ENCODE measurements at regions not wholly inside any gene's neighbourhood (a gene's known extent, or its start where the extent isn't known, plus 50 kb on each side); places are given as distances from the start of the nearest gene placed in this dataset.

GRCh38 chr11:45463541-45463940 is 177.4 kb upstream of the SYT13 start:
- DNase-seq (ENCODE audit: low read depth in 1 of 2, low spot score in 1 of 2) (no peak), FAIRE-seq (no peak), ATAC-seq (no peak)
- no peak overlapping the region for H3K27ac ChIP-seq
- H3K4me1 ChIP-seq: no peaks in the 10 kb centered on the region
- WGBS (ENCODE audit: missing lambda C conversion rate): 7% methylated on average over 4 of the region's 4 CpGs
- H3K4me2 ChIP-seq: no peak overlapping the region
- no peak for TF ChIP-seq NR3C1 (IDR thresholded peaks at IDR 0.05)
- TF ChIP-seq KDM1A (IDR thresholded peaks at IDR 0.05; ENCODE audit: low read depth): no peak
- TF ChIP-seq CBX2 (IDR thresholded peaks at IDR 0.05; ENCODE audit: borderline replicate concordance, low read depth): no peak
- TF ChIP-seq GATA3 (IDR thresholded peaks at IDR 0.05; ENCODE audit: borderline replicate concordance): no peak
- no peak for TF ChIP-seq NPAS2 (CRISPR knock-in tag; IDR thresholded peaks at IDR 0.05; ENCODE audit: borderline replicate concordance)
- TF ChIP-seq POLR2AphosphoS2 (conservative IDR thresholded peaks at IDR 0.05; ENCODE audit: low read length): no peak
- no peak for TF ChIP-seq ZC3H11A (IDR thresholded peaks at IDR 0.05)
- no peaks in the 10 kb centered on the region for H3K9me3 ChIP-seq
- ChIA-PET POLR2A (no interaction called here), CTCF (interaction anchor here (0.6 to 1.9 kb wide), 3 partner anchors 15 to 308 kb away, joined by 3 to 4 read pairs (median 4); no protein-coding TSS in a partner anchor)
- H3K4me3 ChIP-seq: no peak overlapping the region

GRCh38 chr11:45461514-45461913 is 175.4 kb upstream of the SYT13 start:
- ATAC-seq: no peak
- no peak for FAIRE-seq
- Histone ChIP-seq H3K4me1 (no peaks in the 10 kb centered on the region), H3K4me2 (no peak overlapping the region), H3K9me3 (no peaks in the 10 kb centered on the region), H3K27ac (no peak overlapping the region), H3K4me3 (no peak overlapping the region)
- CTCF ChIA-PET: interaction anchor here (1.4 kb wide), 1 partner anchor 9 kb away, joined by 5 read pairs; no protein-coding TSS in a partner anchor
- POLR2A ChIA-PET: no interaction called here
- WGBS (ENCODE audit: missing lambda C conversion rate): 6% methylated on average over 2 of the region's 2 CpGs
- DNase-seq (ENCODE audit: low read depth in 1 of 2, low spot score in 1 of 2): no peak
- TF ChIP-seq SREBF2 (IDR thresholded peaks at IDR 0.05): no peak
- no peak for TF ChIP-seq NFE2L2 (conservative IDR thresholded peaks at IDR 0.05; ENCODE audit: low read length)
- TF ChIP-seq HOXB13 (CRISPR knock-in tag; IDR thresholded peaks at IDR 0.05; ENCODE audit: low read depth): no peak
- TF ChIP-seq RARB (CRISPR knock-in tag; IDR thresholded peaks at IDR 0.05): no peak
- TF ChIP-seq FOXS1 (CRISPR knock-in tag; IDR thresholded peaks at IDR 0.05): no peak
- TF ChIP-seq EP300 (IDR thresholded peaks at IDR 0.05): no peak
- no peak for TF ChIP-seq KDM5A (IDR thresholded peaks at IDR 0.05)
- TF ChIP-seq FOSB (CRISPR knock-in tag; IDR thresholded peaks at IDR 0.05): no peak
- no peak for TF ChIP-seq TFCP2L1 (CRISPR knock-in tag; IDR thresholded peaks at IDR 0.05)
- TF ChIP-seq CEBPB (IDR thresholded peaks at IDR 0.05): no peak
- TF ChIP-seq NPAS2 (CRISPR knock-in tag; IDR thresholded peaks at IDR 0.05; ENCODE audit: borderline replicate concordance): no peak
- no peak for TF ChIP-seq ZSCAN20 (CRISPR knock-in tag; IDR thresholded peaks at IDR 0.05)
- no peak for TF ChIP-seq HOXB5 (CRISPR knock-in tag; IDR thresholded peaks at IDR 0.05)
- TF ChIP-seq ZFP36 (IDR thresholded peaks at IDR 0.05; ENCODE audit: borderline replicate concordance, partially characterized antibody): no peak
- no peak for TF ChIP-seq PBX3 (IDR thresholded peaks at IDR 0.05)
- no peak for TF ChIP-seq GATA3 (IDR thresholded peaks at IDR 0.05; ENCODE audit: borderline replicate concordance)
- TF ChIP-seq HMGXB4 (CRISPR knock-in tag; IDR thresholded peaks at IDR 0.05; ENCODE audit: borderline replicate concordance): no peak
- TF ChIP-seq ATOH8 (CRISPR knock-in tag; IDR thresholded peaks at IDR 0.05; ENCODE audit: low read depth): no peak
- no peak for TF ChIP-seq ZC3H11A (IDR thresholded peaks at IDR 0.05)

- POLR2A ChIA-PET: no interaction called here
- no peak for FAIRE-seq
Observed at GRCh38 chr11:45459491-45459890, 173.3 kb upstream of the SYT13 start.

More at GRCh38 chr11:45459491-45459890, 173.3 kb upstream of the SYT13 start:
- WGBS (ENCODE audit: missing lambda C conversion rate): 36% methylated on average over 5 of the region's 5 CpGs
- no peak overlapping the region for H3K4me2 ChIP-seq
- no peak overlapping the region for H3K4me3 ChIP-seq
- H3K9me3 ChIP-seq: no peaks in the 10 kb centered on the region
- DNase-seq (ENCODE audit: low read depth in 1 of 2, low spot score in 1 of 2): no peak
- no peak overlapping the region for H3K27ac ChIP-seq
- TF ChIP-seq BCL3 (IDR thresholded peaks at IDR 0.05) (no peak), FOSL2 (IDR thresholded peaks at IDR 0.05) (no peak), FOSL2 (CRISPR knock-in tag; IDR thresholded peaks at IDR 0.05) (no peak), E2F6 (IDR thresholded peaks at IDR 0.05; ENCODE audit: borderline replicate concordance, low read depth) (no peak), POLR2AphosphoS2 (conservative IDR thresholded peaks at IDR 0.05; ENCODE audit: low read length) (no peak), CBX8 (IDR thresholded peaks at IDR 0.05) (no peak), NR3C1 (IDR thresholded peaks at IDR 0.05) (no peak), EHF (CRISPR knock-in tag; IDR thresholded peaks at IDR 0.05) (no peak), FOSB (CRISPR knock-in tag; IDR thresholded peaks at IDR 0.05) (no peak), TFCP2L1 (CRISPR knock-in tag; IDR thresholded peaks at IDR 0.05) (no peak), JUN (IDR thresholded peaks at IDR 0.05) (no peak)
- CTCF ChIA-PET: no interaction called here
- no peak for ATAC-seq
- H3K4me1 ChIP-seq: no peaks in the 10 kb centered on the region
